Progenitor cell of endocrine pancreas (in vitro differentiated cells): ENCODE measurements at regions not wholly inside any gene's neighbourhood (a gene's known extent, or its start where the extent isn't known, plus 50 kb on each side); places are given as distances from the start of the nearest gene placed in this dataset.

ENCODE experiments used
- DNase-seq: peaks from one replicate; pipeline ENCODE4 v3.0.0; 2021; ENCODE audit warnings: low spot score; ENCODE audit not compliant: unreplicated experiment
- H3K27ac Mint-ChIP-seq: 2 replicates; pipeline ENCODE4 v1.8.0; 2021; ENCODE audit warnings: mild to moderate bottlenecking, moderate library complexity, mixed read lengths
- H3K27me3 Mint-ChIP-seq: 2 replicates; pipeline ENCODE4 v1.8.0; 2021; ENCODE audit warnings: mixed read lengths
- H3K36me3 Mint-ChIP-seq: 2 replicates; pipeline ENCODE4 v1.8.0; 2022; ENCODE audit warnings: mixed read lengths; ENCODE audit not compliant: insufficient read depth
- H3K4me1 Mint-ChIP-seq: 2 replicates; pipeline ENCODE4 v1.8.0; 2021; ENCODE audit warnings: low read depth, mixed read lengths
- H3K4me3 Mint-ChIP-seq: 2 replicates; pipeline ENCODE4 v1.8.0; 2021; ENCODE audit warnings: low read depth, mild to moderate bottlenecking, moderate library complexity, mixed read lengths
- H3K9me3 Mint-ChIP-seq: 2 replicates; pipeline ENCODE4 v1.8.0; 2021; ENCODE audit warnings: low read depth, mixed read lengths
- CTCF ChIP-seq: fragments of 200-600 bp; sonication (generic); IDR thresholded peaks from one replicate; pipeline ENCODE4 v1.5.0; 2021; ENCODE audit warnings: antibody characterized with exemption, mild to moderate bottlenecking; ENCODE audit not compliant: unreplicated experiment

- Mint-ChIP-seq H3K9me3 (no peaks in the 10 kb centered on the region), H3K4me3 (no peak overlapping the region), H3K36me3 (no peaks in the 10 kb centered on the region), H3K27ac (no peak overlapping the region), H3K27me3 (no peaks in the 10 kb centered on the region), H3K4me1 (no peaks in the 10 kb centered on the region)
- no peak for DNase-seq
- no peak for TF ChIP-seq CTCF
These were observed 160.2 kb downstream of the ETV1 start for GRCh38 chr7:13829231-13829630.

- no peaks in the 10 kb centered on the region for H3K36me3 Mint-ChIP-seq
- DNase-seq, result no peak
- H3K27ac Mint-ChIP-seq, result no peak overlapping the region
- no peaks in the 10 kb centered on the region for H3K27me3 Mint-ChIP-seq
- TF ChIP-seq CTCF, result no peak
- H3K4me1 Mint-ChIP-seq, result no peaks in the 10 kb centered on the region
- H3K4me3 Mint-ChIP-seq, result no peak overlapping the region
- H3K9me3 Mint-ChIP-seq, result no peaks in the 10 kb centered on the region
These were observed 159.3 kb downstream of the ETV1 start for GRCh38 chr7:13829914-13830900.

GRCh38 chr7:13832346-13832745, 157.1 kb downstream of the ETV1 start:
- H3K27ac Mint-ChIP-seq, result no peak overlapping the region
- H3K4me3 Mint-ChIP-seq, result no peak overlapping the region
- H3K27me3 Mint-ChIP-seq, result no peaks in the 10 kb centered on the region
- no peaks in the 10 kb centered on the region for H3K9me3 Mint-ChIP-seq
- no peaks in the 10 kb centered on the region for H3K4me1 Mint-ChIP-seq
- no peaks in the 10 kb centered on the region for H3K36me3 Mint-ChIP-seq
- no peak for DNase-seq
- no peak for TF ChIP-seq CTCF

- no peaks in the 10 kb centered on the region for H3K36me3 Mint-ChIP-seq
- H3K4me1 Mint-ChIP-seq, result peaks cover 6% of the 10 kb centered on the region
- TF ChIP-seq CTCF, result no peak
- no peak overlapping the region for H3K4me3 Mint-ChIP-seq
- no peaks in the 10 kb centered on the region for H3K27me3 Mint-ChIP-seq
- peak overlapping the region; percentile 29 for H3K27ac Mint-ChIP-seq
- no peaks in the 10 kb centered on the region for H3K9me3 Mint-ChIP-seq
- no peak for DNase-seq
These were observed 155.1 kb downstream of the ETV1 start for GRCh38 chr7:13834328-13834761.

- no peak for DNase-seq
- no peak for TF ChIP-seq CTCF
- Mint-ChIP-seq H3K4me3 (no peak overlapping the region), H3K4me1 (peaks cover 9% of the 10 kb centered on the region), H3K36me3 (no peaks in the 10 kb centered on the region), H3K9me3 (no peaks in the 10 kb centered on the region), H3K27ac (no peak overlapping the region), H3K27me3 (no peaks in the 10 kb centered on the region)
These were observed 154.0 kb downstream of the ETV1 start for GRCh38 chr7:13835442-13835841.
